Right lobe of liver (tissue), 6 donors: ENCODE measurements at regions not wholly inside any gene's neighbourhood (a gene's known extent, or its start where the extent isn't known, plus 50 kb on each side); places are given as distances from the start of the nearest gene placed in this dataset.

ENCODE experiments used
- ATAC-seq, 4 donors: fragments of 200-7000 bp; cut with Tn5 transposase; one replicate each; pipeline ENCODE4 v1.9.1; 2020; ENCODE audit warnings: mild to moderate bottlenecking in 4 of 4, moderate library complexity in 4 of 4
- DNase-seq, 3 donors: peaks; one replicate each; pipeline ENCODE4 v3.0.0-alpha.2; 2020
- H3K27ac ChIP-seq, 3 donors: fragments of 200-600 bp; one replicate each; pipeline ENCODE4 v1.8.0; 2022
- H3K27me3 ChIP-seq, 2 donors: fragments of 200-600 bp; one replicate each; pipeline ENCODE4 v1.8.0; 2022
- H3K36me3 ChIP-seq, 4 donors: fragments of 200-600 bp; sonication (generic) in 1 of 4; one replicate each; pipeline versions ENCODE4 v1.5.1 to v1.8.0; 2017 to 2022; ENCODE audit warnings: control low read depth in 1 of 4
- H3K4me1 ChIP-seq, 4 donors: fragments of 200-600 bp; sonication (generic) in 1 of 4; one replicate each; pipeline versions ENCODE4 v1.5.1 to v1.8.0; 2017 to 2022; ENCODE audit warnings: control low read depth in 1 of 4
- H3K4me3 ChIP-seq, 3 donors: fragments of 200-600 bp; one replicate each; pipeline ENCODE4 v1.8.0; 2022
- H3K9me3 ChIP-seq, 4 donors: fragments of 200-600 bp; sonication (generic) in 1 of 4; one replicate each; pipeline versions ENCODE4 v1.5.1 to v1.8.0; 2017 to 2022; ENCODE audit warnings: control low read depth in 1 of 4
- CTCF ChIP-seq, 4 donors: fragments of 200-600 bp in 3 of 4; fragments of 450-650 bp in 1 of 4; IDR thresholded peaks; one replicate each; pipeline versions ENCODE4 v1.5.1 to v1.8.0; 2016 to 2022; ENCODE audit warnings: antibody characterized with exemption in 4 of 4, mild to moderate bottlenecking in 2 of 4
- POLR2A ChIP-seq: fragments of 450-650 bp; IDR thresholded peaks from one replicate; pipeline ENCODE4 v1.6.1; 2017; ENCODE audit warnings: antibody characterized with exemption, mild to moderate bottlenecking
- WGBS: methylation state at CpG from one replicate; pipeline ENCODE4 v1.1.6; 2018; ENCODE audit warnings: low coverage, low lambda C conversion rate; ENCODE audit not compliant: insufficient coverage; ENCODE audit errors: missing lambda C conversion rate; 5-methylcytosine and 5-hydroxymethylcytosine counted together
- intact Hi-C, 2 donors: fragments of 100-400 bp; cut with DNase I; formaldehyde crosslinking; loops; one replicate each; pipeline versions ENCODE4 v1.11.2 to v1.14.1; 2022
- donor health status: DM: no; HTN: yes; CAD: no.
- donor health status: DM: no; HTN: no; CAD: no.
- donor health status: DM: no; HTN: no; CAD: no.
- donor health status: DM: no; HTN: yes; CAD: no.
- donor health status: DM: no; HTN: yes; CAD: no.

- H3K27ac ChIP-seq, result no peak overlapping the region
- no peak for TF ChIP-seq POLR2A
- no peak for TF ChIP-seq CTCF (IDR thresholded peaks at IDR 0.05)
- no peak for ATAC-seq
- H3K4me1 ChIP-seq, result no peaks in the 10 kb centered on the region
- no peak for DNase-seq
- no peak overlapping the region for H3K4me3 ChIP-seq
- no peaks in the 10 kb centered on the region for H3K9me3 ChIP-seq
- H3K36me3 ChIP-seq, result no peaks in the 10 kb centered on the region
- WGBS, result 46% methylated on average over 6 of the region's 7 CpGs
- H3K27me3 ChIP-seq, result no peaks in the 10 kb centered on the region
- intact Hi-C loops, result no loop called here
Observed at GRCh38 chr9:13674926-13675637, 395.6 kb upstream of the MPDZ start.

DNA sequence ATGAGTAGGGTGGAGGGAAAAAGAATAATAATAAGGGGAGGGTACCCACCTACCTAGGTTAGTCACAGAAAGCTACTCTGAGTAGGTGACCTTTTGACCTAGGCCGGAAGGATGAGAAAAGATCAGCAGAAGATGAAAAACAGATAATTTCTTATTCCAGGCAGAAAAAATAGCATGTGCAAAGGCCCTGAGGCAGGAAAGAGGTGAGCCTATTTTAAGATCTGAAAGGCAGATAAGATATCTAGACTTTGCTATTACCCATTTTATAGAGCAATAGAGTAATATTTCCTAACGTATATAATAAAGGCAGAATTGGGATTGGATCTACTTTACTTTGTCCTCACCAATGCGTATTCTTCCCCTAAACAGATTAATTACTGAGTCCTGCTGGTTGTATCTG, 393.9 kb upstream of the MPDZ start:
- TF ChIP-seq POLR2A (no peak), CTCF (IDR thresholded peaks at IDR 0.05) (no peak)
- no peak for ATAC-seq
- Histone ChIP-seq H3K4me3 (no peak overlapping the region), H3K4me1 (no peaks in the 10 kb centered on the region), H3K27me3 (no peaks in the 10 kb centered on the region), H3K27ac (no peak overlapping the region), H3K9me3 (no peaks in the 10 kb centered on the region), H3K36me3 (no peaks in the 10 kb centered on the region)
- intact Hi-C loops, result no loop called here
- no peak for DNase-seq
- 74% methylated on average over 3 of the region's 3 CpGs for WGBS

GRCh38 chr9:13665418-13666066, 386.1 kb upstream of the MPDZ start:
- DNase-seq (no peak), ATAC-seq (peak; percentile 58 to 80 (median 63))
- Histone ChIP-seq H3K27me3 (no peaks in the 10 kb centered on the region), H3K9me3 (no peaks in the 10 kb centered on the region), H3K36me3 (no peaks in the 10 kb centered on the region), H3K4me1 (no peaks in the 10 kb centered on the region), H3K27ac (no peak overlapping the region), H3K4me3 (peak overlapping the region in 1 of 3 donors; percentile 14)
- 65% methylated on average over 2 of the region's 4 CpGs for WGBS
- intact Hi-C loops, result no loop called here
- TF ChIP-seq POLR2A (no peak), CTCF (IDR thresholded peaks at IDR 0.05) (no peak)

- DNase-seq (no peak), ATAC-seq (no peak)
- 66% methylated on average over 3 of the region's 3 CpGs for WGBS
- no peak for TF ChIP-seq CTCF (IDR thresholded peaks at IDR 0.05)
- TF ChIP-seq POLR2A, result no peak
- Histone ChIP-seq H3K9me3 (no peaks in the 10 kb centered on the region), H3K27me3 (no peaks in the 10 kb centered on the region), H3K4me3 (no peak overlapping the region), H3K4me1 (no peaks in the 10 kb centered on the region), H3K27ac (no peak overlapping the region), H3K36me3 (no peaks in the 10 kb centered on the region)
- intact Hi-C loops, result no loop called here
Observed at GRCh38 chr9:13661014-13661413, 381.5 kb upstream of the MPDZ start.
